HG03196 (cell line): ENCODE measurements at regions not wholly inside any gene's neighbourhood (a gene's known extent, or its start where the extent isn't known, plus 50 kb on each side); places are given as distances from the start of the nearest gene placed in this dataset.

Source experiments
- ATAC-seq: cut with Tn5 transposase; IDR thresholded peaks from one replicate; pipeline ENCODE4 v1.9.1; 2021; ENCODE audit not compliant: unreplicated experiment

DNA sequence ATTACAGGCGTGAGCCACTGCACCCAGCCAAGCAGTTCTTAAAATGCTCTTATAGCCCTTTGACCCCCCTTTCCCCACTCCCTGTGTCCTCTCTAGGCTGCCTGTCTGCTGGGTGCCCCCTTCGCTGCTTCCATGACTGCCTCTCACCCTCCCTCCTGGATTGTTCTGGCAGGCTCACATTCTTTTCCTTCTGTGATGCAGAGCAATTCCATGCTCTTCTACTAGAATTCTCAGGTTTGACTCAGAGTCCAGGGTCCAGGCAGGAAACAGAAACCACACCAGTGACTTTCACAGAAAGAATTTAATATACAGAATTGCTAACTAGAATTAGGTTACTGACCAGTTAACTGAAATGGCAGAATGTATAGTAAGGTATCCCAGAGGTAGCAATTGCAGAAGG, 244.8 kb downstream of the BAMBI start:
- ATAC-seq, result no peak

- ATAC-seq, result no peak
Observed at GRCh38 chr10:28922861-28923260, 245.5 kb downstream of the BAMBI start.

DNA sequence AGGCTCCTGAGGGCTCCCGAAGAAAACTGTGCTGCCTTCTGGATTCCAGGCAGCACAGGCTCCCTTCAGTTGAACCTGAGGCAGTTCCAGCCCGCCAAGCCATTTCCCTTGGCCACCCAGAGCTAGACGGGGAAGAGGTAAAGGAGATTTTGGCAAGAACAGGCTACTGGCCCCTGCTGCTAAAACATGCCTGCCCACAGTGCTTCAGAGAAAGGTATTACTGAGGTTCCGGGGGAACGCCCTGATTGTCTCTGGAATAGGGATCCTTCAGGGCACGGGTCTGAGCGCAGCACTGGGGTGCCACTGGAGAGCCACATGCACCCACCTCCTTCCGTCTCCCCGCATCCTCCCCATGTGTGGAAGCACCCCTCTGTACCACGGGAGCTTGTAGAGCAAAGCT, 247.4 kb downstream of the BAMBI start:
- ATAC-seq, result no peak

GRCh38 chr10:28925121-28925663, 247.9 kb downstream of the BAMBI start:
- ATAC-seq, result no peak

- no peak for ATAC-seq
Observed at GRCh38 chr10:28926932-28927331, 249.6 kb downstream of the BAMBI start.

- ATAC-seq, result no peak
Observed at GRCh38 chr10:28928484-28928883, 251.2 kb downstream of the BAMBI start.

DNA sequence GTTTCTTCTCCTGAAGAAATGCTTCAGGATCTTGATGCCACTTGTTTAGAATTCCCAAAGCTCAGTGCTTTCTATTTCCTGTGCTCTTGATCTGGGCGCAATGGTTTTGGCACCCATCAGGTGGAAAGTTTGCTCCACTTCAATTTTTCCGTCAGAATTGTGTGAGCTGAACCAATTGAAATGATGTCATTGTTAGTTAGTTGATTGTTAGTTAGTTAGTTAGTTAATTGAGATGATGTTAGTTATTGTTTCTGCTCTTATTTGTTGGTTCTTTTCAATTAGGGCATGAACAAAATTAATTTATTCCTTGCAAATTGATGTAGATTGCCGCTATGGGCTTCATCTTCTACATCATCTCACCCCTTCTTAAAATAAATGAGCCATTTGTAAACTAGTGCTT, 252.6 kb downstream of the BAMBI start:
- ATAC-seq, result no peak

DNA sequence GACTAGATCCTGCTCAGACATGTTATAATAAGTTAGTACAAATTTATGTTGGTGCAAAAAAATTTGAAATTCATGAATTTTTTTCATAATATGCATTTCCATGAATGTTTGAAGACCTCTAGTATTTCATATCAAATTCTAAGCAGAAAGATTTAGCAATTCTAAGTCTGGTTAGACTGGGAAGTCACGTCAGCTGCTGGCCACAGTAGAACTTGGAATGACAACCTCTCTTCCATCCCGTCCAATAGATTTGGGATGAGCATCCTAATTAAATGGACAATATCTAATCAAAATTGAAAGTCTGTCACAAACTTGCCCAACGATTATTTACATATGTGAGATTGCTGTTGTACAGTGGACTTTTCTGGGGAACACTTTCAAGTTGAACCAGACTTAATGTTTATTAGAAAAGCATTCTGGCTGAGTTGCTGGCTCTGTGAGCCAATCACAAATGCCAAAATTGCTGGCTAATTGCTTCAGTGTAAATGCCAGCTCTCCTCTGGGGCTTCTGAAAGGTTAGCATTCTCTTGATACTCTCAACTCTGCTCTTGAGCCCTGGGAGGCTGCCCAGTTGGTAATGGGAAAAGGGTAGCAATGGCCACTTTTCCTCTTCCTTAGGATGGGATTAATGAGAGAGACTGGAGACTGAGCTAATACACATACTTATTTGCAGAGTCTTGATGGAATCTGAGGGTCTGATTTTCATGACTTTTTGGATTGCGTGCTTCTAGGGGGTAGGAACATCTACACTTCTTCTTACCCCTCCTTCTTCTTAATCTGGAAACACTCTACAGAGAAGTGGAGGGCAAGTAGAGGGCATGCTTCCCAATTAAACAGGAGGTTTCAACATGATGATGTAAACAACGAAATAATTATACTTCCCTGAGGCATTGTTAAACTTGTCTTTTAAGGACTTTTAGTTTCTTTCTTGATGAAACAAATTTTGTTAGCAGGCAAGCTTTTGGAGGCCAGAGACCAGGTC, 253.5 kb downstream of the BAMBI start:
- ATAC-seq, result no peak

GRCh38 chr10:28935061-28935460, 257.7 kb downstream of the BAMBI start:
- ATAC-seq, result no peak

GRCh38 chr10:28937959-28938358, 260.6 kb downstream of the BAMBI start:
- no peak for ATAC-seq

DNA sequence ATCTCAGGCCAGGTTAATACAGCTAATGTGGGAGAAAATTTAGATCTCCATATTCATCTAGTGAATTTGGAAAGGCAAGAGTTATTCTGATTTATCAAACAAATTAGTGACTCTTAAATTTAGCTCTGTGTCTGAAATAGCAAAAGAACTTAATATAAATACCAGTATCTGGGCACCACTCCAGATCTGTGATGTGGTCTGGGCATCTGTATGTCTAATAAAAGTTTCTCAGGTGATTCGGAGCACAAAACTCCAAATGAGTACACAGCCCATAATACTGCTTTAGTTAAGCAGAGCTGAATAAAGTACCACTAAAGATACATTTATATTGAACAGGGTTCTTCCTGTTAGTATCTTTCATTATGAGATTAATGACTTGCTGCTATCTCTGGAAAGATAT, 261.4 kb downstream of the BAMBI start:
- ATAC-seq, result no peak

DNA sequence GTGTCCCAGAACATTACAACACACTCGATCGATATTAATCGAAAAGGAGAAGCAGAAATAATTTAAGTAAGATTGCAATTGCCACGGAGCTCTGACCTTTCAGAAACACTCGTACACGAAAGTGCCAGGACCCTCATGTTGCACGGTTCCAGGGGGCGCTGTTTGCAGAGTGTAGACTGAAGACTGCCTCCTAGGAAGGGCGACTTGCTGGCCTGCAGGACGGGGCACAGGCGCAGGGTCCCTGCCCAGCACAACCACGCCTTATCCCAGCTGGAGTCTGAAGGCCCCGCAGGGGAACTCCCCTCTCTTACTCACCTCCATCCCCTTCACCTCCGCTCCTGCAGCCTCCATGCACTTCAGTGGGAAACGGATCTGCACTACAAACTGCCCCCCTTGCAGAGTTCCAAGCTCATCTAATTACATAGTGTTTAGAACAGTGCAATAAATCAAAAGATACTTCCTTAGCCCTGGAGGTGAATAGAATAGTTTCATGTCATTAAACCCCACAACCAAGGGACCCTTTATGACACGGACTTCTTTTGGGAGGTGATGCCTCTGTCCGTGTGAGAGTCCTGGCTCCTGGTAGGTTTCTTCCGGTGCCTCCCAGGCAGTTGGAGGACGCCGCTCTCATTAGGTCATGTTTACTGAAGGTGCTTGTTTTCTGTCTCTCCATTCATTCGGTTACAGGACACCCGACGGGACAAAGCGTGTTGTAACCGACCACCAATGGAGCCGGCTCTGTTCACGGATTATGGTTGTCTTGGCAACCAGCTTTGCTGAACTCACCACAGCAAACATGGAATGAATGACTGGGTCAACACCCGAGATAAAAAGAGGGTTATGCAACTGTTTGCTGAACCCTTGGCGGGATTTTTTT, 262.2 kb downstream of the BAMBI start:
- no peak for ATAC-seq

- no peak for ATAC-seq
Observed at GRCh38 chr10:28940158-28940888, 263.0 kb downstream of the BAMBI start.

GRCh38 chr10:28942012-28942411, 264.7 kb downstream of the BAMBI start:
- no peak for ATAC-seq

DNA sequence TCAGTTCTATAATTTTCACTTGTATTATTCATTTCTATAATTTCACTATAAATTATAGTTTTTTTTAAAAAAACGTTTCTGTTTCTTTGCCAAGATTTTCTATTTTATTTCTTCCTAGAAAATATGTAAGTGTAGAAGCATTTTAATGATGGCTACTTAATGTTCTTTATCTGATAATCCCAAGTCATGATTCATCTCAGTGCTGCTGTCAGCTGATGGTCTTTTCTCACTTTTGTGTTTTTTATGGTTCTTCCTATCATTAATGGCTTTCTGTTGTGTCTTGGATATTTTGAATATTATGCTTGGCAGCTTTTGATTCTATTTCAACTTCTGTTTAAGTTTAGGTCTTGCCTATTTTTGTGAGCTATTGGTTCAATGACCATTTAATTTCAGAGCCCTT, 268.6 kb downstream of the BAMBI start:
- no peak for ATAC-seq

- ATAC-seq, result no peak
Observed at GRCh38 chr10:28946479-28946878, 269.2 kb downstream of the BAMBI start.

- ATAC-seq, result no peak
Observed at GRCh38 chr10:28947171-28947570, 269.9 kb downstream of the BAMBI start.

DNA sequence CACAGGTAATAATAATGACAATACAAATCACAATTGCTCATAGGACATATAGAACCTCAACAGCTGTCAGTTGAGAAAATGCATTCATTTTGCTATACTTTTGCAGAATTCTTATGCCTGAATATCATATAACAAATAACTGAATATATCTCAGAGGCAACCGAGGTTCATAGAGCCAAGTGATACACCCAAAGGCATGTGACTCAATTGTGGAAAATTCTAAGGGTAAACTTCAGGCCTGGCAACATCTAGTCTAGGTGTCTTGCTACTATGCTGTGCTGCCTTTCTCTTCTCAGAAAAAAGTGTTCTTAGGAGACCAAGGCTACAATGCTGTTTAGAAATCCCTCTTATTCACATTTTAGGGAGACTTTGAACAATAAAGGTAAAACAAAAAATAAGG, 270.7 kb downstream of the BAMBI start:
- no peak for ATAC-seq

- ATAC-seq, result no peak
Observed at GRCh38 chr10:28949005-28950004, 272.0 kb downstream of the BAMBI start.

DNA sequence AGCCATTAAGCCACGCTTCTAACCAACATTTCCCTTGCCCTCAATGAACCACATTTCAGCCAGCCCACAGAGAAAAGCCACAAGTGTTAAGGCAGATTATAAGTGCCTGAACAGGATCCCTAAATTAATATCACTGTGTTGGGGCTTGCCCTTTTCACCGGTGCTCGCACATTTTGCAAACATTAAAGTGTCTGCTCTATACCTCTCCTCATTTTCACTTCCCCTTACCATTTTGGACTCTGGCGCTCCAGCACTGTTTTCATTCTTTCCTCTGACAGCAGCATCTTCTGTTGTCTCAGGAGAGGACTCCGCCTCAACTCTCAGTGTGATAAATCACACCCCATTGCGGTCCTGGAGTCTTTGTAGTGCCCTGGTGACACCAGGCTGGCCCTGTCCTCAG, 274.2 kb downstream of the BAMBI start:
- ATAC-seq, result peak; percentile 41
